ENCODE measurements at regions not wholly inside any gene's neighbourhood (a gene's known extent, or its start where the extent isn't known, plus 50 kb on each side); places are given as distances from the start of the nearest gene placed in this dataset.

DNA sequence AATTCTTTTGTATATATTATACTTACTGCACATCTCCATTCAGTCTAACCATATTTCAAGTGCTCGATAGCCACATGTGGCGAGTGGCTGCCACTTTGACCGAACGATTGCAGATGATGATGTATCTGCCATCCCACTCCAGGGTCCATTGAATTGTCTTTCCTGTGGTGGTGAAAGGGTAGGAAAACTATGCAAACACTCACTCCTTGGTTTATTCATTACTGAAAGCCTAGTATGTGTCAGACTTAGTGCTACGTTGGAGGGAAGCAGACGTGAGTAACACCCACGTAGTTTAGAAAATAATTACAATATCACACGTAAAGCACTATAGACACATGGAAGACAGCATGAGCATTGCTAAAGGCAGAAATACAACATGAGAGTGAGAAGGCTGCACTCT is 353.7 kb downstream of the CSNK1G3 start (continued):
- TF ChIP-seq JARID2 (CRISPR knock-in tag; IDR thresholded peaks at IDR 0.05; ENCODE audit: insufficient replicate concordance) (no peak), MIER2 (CRISPR knock-in tag; IDR thresholded peaks at IDR 0.05) (no peak)

GRCh38 chr5:123864578-123864977 is 352.6 kb downstream of the CSNK1G3 start:
- no peaks in the 10 kb centered on the region for H4K20me1 ChIP-seq (ENCODE audit: insufficient read depth, low read length)
- no TSS peak for BruUV-seq (replicated peaks)
- no peaks in the 10 kb centered on the region for H3K27me3 ChIP-seq (ENCODE audit: control insufficient read depth in 1 of 2, insufficient read depth in 2 of 2, low read length in 2 of 2)
- intact Hi-C loops (cut with micrococcal nuclease; ENCODE audit: unreplicated experiment) (no loop called here), in situ Hi-C loops (cut with HindIII; ENCODE audit: extremely low pct_ligation_motif_present, low pct_unique_long_range_greater_than_20kb) (no loop called here)
- CTCF ChIA-PET (ENCODE audit: low intra/inter-chr PET ratio, low total read pairs) = no interaction called here
- H3K9me3 ChIP-seq (ENCODE audit: low read length) = no peaks in the 10 kb centered on the region
- H3K9ac ChIP-seq (ENCODE audit: insufficient read depth, low read depth, low read length) = no peak overlapping the region
- POLR2A ChIA-PET = no interaction called here
- H3K4me1 ChIP-seq (ENCODE audit: insufficient read depth, low read length) = no peaks in the 10 kb centered on the region
- no peak overlapping the region for H3K4me2 ChIP-seq (ENCODE audit: low read depth, low read length)
- 10% methylated on average over 1 of the region's 1 CpG for WGBS (ENCODE audit: low lambda C conversion rate)
- DNase-seq (ENCODE audit: low spot score) (no peak), FAIRE-seq (no peak), ATAC-seq (no peak)
- H3K79me2 ChIP-seq (ENCODE audit: insufficient read depth, low read length) = no peaks in the 10 kb centered on the region
- no peak for TF ChIP-seq HNF4A (CRISPR knock-in tag; IDR thresholded peaks at IDR 0.05)
- TF ChIP-seq ZNF563 (CRISPR knock-in tag; IDR thresholded peaks at IDR 0.05) = no peak
- TF ChIP-seq PHF5A (CRISPR knock-in tag; IDR thresholded peaks at IDR 0.05; ENCODE audit: low read depth, unreplicated experiment) = no peak
- TF ChIP-seq ZNF687 (CRISPR knock-in tag; IDR thresholded peaks at IDR 0.05) = no peak
- TF ChIP-seq ZNF407 (CRISPR knock-in tag; IDR thresholded peaks at IDR 0.05; ENCODE audit: not compliant biosample characterization) = no peak
- H3K36me3 ChIP-seq (replicated peaks in 1 of 2; ENCODE audit: control insufficient read depth in 1 of 2, insufficient read depth in 2 of 2, low read length in 2 of 2) = no peaks in the 10 kb centered on the region
- H3K4me3 ChIP-seq (replicated peaks in 1 of 3; ENCODE audit: insufficient read depth in 1 of 3, low read depth in 2 of 3, low read length in 3 of 3) = no peak overlapping the region
- H3K27ac ChIP-seq (ENCODE audit: extremely low read length, insufficient read depth, low read length) = no peak overlapping the region
- H2AFZ ChIP-seq (ENCODE audit: low read length) = no peak overlapping the region
